DMS153 treated with DMSO at 0.1 percent for 48 hours (cell line): ENCODE measurements at regions not wholly inside any gene's neighbourhood (a gene's known extent, or its start where the extent isn't known, plus 50 kb on each side); places are given as distances from the start of the nearest gene placed in this dataset.

ENCODE experiments used
- DNase-seq: peaks from one replicate; lab custom pipeline; 2025; ENCODE audit not compliant: unreplicated experiment; lab: John Stamatoyannopoulos, UW

- DNase-seq: no peak
These were observed 184.0 kb downstream of the CYLD start for GRCh38 chr16:50925758-50926357.

GRCh38 chr16:50924759-50925545, 183.1 kb downstream of the CYLD start:
- DNase-seq: no peak

- DNase-seq: no peak
These were observed 176.2 kb downstream of the CYLD start for GRCh38 chr16:50917950-50918703.

DNA sequence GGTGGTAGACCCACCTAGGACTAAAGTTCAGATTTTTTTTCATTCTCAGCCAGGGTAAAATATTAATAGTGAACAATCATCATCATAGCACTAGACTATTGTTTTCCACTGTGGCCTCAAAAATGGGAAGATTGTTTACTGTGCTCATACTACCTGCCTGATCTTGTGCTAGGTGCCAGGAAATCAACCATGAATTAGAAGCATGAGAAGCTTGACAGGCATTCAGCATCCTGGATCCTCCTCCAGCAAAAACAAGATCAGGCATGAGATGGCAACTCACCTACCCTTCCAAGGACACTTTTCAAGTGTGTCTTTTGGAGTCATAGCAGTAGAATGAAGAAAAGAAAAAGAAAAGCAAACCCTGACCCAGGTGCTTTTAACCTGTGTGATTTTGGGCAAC, 174.2 kb downstream of the CYLD start:
- DNase-seq: no peak

- DNase-seq: no peak
These were observed 173.2 kb downstream of the CYLD start for GRCh38 chr16:50915120-50915519.

GRCh38 chr16:50910736-50911100, 168.8 kb downstream of the CYLD start:
- DNase-seq: no peak

DNA sequence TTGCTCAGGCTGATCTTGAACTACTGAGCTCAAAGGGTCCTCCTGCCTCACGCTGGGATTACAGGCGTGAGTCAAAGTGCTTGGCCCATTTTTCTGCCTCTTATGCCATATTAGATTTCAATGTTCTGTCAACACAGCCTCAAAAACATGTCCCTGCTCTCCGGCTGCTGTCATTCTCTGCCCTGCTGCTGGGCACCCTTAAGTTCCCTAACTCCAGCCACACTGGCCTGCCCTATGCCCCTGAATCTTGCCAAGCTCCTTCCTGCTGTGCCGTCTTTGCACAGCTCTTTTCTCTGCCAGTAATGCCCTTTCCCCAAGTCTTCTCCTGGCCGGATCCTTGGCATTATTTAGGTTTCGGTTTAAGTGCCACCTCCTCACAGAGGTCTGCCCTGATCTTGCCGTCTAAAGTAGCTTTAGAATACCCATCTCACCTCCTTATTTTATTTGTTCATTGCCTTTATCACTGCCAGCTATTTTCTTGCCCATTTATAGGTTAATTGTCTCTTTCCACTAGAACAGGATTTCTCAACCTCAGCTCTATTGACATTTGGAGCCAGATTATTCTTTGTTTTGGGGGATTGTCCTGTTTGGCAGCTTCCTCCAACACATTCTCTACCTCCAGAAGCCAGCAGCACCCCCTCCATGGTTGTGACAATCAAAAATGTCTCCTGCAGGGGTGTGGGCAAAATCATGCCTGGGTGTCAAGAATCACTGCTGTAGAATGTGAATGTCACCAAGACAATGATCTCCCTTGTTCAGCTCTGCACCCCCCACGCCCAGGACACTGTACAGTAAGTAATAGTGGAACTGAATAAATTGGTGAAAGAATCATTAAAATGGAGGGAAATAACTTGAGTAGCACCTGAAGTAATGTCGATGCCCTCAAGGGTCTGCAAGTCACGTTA, 168.2 kb downstream of the CYLD start:
- no peak for DNase-seq

- no peak for DNase-seq
These were observed 166.6 kb downstream of the CYLD start for GRCh38 chr16:50908468-50908867.

GRCh38 chr16:50906454-50906853, 164.6 kb downstream of the CYLD start:
- no peak for DNase-seq

- DNase-seq: no peak
These were observed 160.6 kb downstream of the CYLD start for GRCh38 chr16:50902457-50902856.

DNA sequence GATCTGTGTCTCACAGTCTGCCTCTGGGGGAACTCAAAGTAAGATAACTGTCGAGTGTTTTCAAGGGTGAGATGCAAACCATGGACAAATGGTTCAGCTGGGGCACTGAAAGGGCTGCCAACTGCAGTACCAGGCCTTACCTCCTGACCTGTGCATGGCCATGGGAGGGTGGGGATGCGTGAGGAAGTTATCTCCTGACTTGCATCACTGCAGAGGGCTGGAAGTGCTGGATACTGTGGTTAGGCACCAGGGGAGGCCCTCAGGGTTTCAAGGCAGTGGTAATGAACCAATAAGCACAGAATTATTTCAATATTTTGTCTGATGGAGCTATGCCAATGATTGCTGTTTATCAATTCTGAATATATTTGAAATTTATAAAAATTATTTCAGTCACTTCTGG, 159.2 kb downstream of the CYLD start:
- DNase-seq: no peak

DNA sequence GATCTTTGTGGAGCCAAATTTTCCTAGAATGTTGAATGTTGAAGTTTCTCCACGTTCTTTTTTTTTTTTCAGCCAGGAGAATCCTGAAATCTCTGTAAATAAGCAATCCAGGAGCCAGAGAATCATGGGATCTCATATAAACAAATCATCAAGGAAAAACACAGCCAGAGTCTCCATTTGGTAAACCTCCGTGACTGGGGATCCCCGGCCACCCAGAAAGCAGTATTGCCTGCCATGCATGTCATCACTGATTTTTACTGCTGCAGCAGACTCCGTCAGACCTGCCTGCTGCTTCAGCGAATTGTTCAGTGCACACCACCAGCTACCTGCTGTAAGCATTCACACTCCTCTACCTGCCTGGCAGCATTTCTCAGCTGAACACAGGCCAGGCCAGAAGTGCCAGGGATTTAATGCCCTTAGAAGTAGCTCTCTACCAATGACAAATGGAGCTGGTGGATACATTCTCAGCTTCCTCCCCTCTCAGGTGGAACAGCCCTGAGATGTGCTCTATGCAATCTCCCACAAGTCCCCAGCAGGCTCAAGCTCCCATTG, 158.6 kb downstream of the CYLD start:
- DNase-seq: no peak

DNA sequence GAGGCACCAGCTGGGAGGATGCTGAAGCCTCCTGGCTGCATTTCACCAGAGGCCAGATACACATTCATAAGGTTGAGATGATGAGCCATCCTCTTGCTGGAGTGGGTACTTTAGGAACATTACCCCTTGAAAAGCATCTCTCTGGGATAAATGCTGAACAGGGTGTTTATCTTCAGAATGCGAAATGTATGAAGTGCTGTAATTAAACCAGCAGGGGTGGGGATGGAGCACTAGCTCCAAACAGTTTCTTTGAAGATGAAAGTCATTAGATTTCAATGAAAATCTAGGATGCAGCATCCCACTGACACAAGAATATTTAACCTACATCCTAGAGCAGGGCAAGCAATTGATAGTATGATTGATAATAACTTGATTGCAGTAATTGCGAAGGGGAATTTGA, 158.1 kb downstream of the CYLD start:
- no peak for DNase-seq

DNA sequence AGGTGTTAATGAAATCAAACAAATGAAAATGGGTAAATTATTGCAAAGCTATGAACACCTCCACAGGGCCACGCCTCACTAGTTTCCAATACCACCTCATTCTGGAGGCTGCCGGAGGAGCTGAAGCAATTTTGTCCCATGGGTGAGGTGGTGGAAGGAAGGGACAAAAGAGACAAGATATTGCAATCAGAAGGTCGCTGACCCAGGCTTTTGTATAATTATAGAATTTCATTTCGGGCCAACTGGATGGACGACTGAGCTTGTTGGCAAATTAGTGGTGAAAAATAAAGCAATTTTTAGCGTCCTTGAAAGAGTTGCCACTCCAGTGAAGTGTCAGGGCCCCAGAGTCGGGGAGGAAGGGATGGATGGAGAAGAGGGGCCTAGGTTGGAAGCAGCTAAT, 147.9 kb downstream of the CYLD start:
- no peak for DNase-seq

DNA sequence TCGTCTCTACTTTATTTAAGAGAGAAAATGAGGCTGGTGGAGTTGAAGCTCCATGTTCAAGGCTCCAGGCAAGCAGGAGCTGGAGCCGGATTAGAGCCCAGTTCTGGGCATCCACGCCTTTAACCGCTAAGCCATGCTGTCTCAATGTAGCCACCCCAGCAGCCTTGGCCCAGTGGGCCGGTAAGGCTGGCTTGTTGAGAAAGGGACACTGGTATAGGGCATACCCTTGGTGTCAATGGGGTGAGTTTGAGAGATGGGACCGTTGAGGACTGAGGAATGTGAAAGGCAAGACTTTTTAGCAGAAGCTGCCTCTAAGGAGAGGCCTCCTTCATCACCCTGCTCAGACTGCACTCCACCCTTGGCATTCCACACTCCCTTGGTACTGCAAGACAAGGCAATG, 147.4 kb downstream of the CYLD start:
- no peak for DNase-seq

GRCh38 chr16:50888486-50889261, 146.8 kb downstream of the CYLD start:
- DNase-seq: no peak

DNA sequence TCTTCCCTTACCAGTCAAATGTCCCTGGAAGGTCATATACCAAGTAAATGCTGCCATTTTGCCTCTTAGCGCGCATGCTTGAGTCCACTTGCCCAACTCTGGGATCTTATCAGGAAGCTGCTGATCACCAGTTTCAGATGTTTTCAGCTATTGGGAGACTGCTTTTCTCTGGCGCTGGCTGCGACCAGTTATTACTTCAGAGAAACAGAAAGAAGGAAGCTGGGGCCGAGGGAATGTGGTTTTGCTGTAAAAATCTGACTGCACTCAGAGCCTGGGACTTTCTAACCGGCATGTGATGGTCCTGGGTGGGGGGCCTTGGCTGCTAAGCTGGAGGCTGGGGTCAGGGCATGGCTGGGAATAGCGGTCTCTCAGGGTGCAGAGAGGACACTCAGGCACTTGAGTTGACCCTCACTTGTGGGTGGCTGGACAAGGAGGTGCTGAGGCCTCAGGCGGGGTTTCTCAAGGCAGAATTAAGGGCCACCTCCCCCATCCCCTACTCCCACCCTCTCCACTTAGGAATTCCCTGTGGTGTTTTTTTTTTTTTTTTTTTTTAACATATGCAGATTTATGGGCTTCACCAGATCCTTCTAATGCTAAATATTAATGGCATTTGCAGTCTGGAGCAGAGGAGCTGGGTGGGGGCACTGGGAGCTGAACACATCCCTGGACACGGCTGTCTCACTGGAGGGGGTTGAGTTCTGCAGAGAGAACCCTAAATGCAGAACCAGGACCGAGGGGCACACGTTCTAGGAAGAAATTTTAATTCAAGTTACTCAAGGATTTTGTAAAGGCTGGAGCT, 145.8 kb downstream of the CYLD start:
- DNase-seq: no peak

DNA sequence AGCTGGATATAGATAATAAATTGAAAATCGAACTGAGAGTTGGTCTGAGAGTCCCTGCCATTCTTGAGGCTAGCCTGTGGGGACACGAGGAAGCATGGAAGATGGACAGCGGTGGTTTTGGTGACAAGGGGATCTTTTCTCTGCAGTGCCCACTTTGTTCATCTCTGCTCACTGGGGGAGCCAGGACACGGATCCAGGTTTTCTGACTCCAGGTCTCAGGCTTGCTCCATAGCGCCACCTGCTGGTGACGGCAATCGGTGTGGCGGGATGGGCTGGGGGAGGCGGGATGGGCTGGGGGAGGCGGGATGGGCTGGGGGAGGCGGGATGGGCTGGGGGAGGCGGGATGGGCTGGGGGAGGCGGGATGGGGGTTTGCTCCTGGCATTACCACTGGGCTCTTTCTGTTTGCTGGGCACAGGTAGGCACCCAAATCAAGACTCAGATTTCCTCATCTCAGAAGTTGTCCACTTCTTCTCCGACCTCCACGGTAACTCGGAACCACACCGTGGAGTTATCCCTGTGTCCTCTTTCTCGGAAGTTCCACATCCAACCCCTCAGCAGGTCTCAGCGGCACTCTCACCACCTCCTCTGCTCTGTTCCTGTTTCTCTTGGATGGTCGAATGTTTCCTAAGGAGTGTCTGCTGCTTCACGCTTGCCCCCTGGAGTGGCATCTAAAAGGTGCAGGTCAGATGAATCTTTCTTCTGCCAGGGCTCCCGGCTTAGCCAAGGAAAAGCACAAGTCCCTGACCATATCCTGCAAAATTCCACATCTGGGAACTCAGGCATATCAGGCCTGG, 142.4 kb downstream of the CYLD start:
- no peak for DNase-seq

DNA sequence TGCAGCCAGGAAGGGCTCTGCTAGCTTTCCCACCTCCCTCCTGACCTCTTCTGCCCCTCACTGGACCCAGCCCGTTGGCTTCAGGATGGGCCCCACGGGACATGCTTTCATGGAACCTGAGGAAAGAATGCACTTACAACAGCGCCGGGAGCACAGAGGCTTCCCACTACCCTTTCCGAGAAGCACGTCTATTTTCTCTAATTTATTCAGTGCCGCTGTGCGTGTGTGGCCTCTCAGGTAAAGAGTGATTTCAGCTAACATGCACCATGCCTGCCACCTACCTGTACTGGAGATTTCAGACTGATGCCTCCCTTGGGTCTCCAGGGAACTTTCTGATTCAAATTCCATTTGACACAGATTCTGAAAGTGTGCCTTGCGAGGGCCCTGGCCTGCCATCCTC, 140.1 kb downstream of the CYLD start:
- DNase-seq: no peak
